ENCODE measurements at regions not wholly inside any gene's neighbourhood (a gene's known extent, or its start where the extent isn't known, plus 50 kb on each side); places are given as distances from the start of the nearest gene placed in this dataset.

- TF ChIP-seq POLR2A (IDR thresholded peaks at IDR 0.05): no peak
- TF ChIP-seq, protein P1, sequence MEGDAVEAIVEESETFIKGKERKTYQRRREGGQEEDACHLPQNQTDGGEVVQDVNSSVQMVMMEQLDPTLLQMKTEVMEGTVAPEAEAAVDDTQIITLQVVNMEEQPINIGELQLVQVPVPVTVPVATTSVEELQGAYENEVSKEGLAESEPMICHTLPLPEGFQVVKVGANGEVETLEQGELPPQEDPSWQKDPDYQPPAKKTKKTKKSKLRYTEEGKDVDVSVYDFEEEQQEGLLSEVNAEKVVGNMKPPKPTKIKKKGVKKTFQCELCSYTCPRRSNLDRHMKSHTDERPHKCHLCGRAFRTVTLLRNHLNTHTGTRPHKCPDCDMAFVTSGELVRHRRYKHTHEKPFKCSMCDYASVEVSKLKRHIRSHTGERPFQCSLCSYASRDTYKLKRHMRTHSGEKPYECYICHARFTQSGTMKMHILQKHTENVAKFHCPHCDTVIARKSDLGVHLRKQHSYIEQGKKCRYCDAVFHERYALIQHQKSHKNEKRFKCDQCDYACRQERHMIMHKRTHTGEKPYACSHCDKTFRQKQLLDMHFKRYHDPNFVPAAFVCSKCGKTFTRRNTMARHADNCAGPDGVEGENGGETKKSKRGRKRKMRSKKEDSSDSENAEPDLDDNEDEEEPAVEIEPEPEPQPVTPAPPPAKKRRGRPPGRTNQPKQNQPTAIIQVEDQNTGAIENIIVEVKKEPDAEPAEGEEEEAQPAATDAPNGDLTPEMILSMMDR (IDR thresholded peaks at IDR 0.05): no peak
Observed at GRCh38 chr2:126221506-126221905, 434.5 kb upstream of the GYPC start.
